CD4-positive, alpha-beta T cell (primary cell): ENCODE measurements at regions not wholly inside any gene's neighbourhood (a gene's known extent, or its start where the extent isn't known, plus 50 kb on each side); places are given as distances from the start of the nearest gene placed in this dataset.
A peak's percentile ranks its signal among the peaks of the same experiment; 100 is the strongest.

Experiments used
- ATAC-seq: fragments of 200-7000 bp; cut with Tn5 transposase; one replicate; pipeline ENCODE4 v1.10.0; 2022; ENCODE audit warnings: mild to moderate bottlenecking; ENCODE audit not compliant: poor library complexity
- CTCF ChIA-PET: fragments of 350-600 bp; sonication (Branson Sonifier 250); formaldehyde crosslinking; loops from one replicate; lab custom pipeline; 2021; ENCODE audit warnings: antibody characterized with exemption, inconsistent platforms; lab: Charles Lee
- POLR2A ChIA-PET: fragments of 350-600 bp; sonication (Branson Sonifier 250); formaldehyde crosslinking; loops from one replicate; lab custom pipeline; 2021; ENCODE audit warnings: antibody characterized with exemption, inconsistent platforms; lab: Charles Lee
- DNase-seq, 14 experiments: peaks; one replicate each; pipeline ENCODE4 v3.0.0-alpha.2; 2013 to 2020; ENCODE audit warnings: mixed read lengths in 2 of 14
- H3K27ac ChIP-seq, 2 donors: one replicate each; pipeline versions ENCODE4 v1.5.1 to v1.7.0; 2013; ENCODE audit warnings: low read length in 2 of 2, low read depth in 1 of 2, mild to moderate bottlenecking in 1 of 2
- H3K27me3 ChIP-seq, 2 experiments: 1 replicate in 1 of 2; 2 replicates in 1 of 2; pipeline versions ENCODE4 v1.6.1 to v1.7.0; 2013; ENCODE audit warnings: low read length in 2 of 2, control low read depth in 1 of 2, mild to moderate bottlenecking in 1 of 2, moderate library complexity in 1 of 2; ENCODE audit not compliant: insufficient read depth in 2 of 2, control insufficient read depth in 1 of 2
- H3K36me3 ChIP-seq: one replicate; pipeline ENCODE4 v1.6.1; 2013; ENCODE audit warnings: low read length, control low read depth; ENCODE audit not compliant: insufficient read depth
- H3K4me1 ChIP-seq: one replicate; pipeline ENCODE4 v1.6.1; 2013; ENCODE audit warnings: low read length, control low read depth; ENCODE audit not compliant: insufficient read depth
- H3K4me3 ChIP-seq: one replicate; pipeline ENCODE4 v1.5.1; 2013; ENCODE audit warnings: mild to moderate bottlenecking, low read length, moderate library complexity
- H3K9me3 ChIP-seq, 2 experiments: 1 replicate in 1 of 2; 2 replicates in 1 of 2; pipeline versions ENCODE4 v1.6.1 to v1.7.0; 2013; ENCODE audit warnings: low read length in 2 of 2, mild to moderate bottlenecking in 2 of 2, control low read depth in 1 of 2, moderate library complexity in 1 of 2; ENCODE audit not compliant: control insufficient read depth in 1 of 2, insufficient read depth in 1 of 2
- H3K27ac Mint-ChIP-seq: one replicate; pipeline ENCODE4 v1.8.0; 2020; ENCODE audit warnings: mixed read lengths
- H3K27me3 Mint-ChIP-seq: one replicate; pipeline ENCODE4 v1.8.0; 2021; ENCODE audit warnings: mixed read lengths
- H3K36me3 Mint-ChIP-seq: one replicate; pipeline ENCODE4 v1.8.0; 2021; ENCODE audit warnings: low read depth, mixed read lengths
- H3K4me1 Mint-ChIP-seq: one replicate; pipeline ENCODE4 v1.8.0; 2021; ENCODE audit warnings: low read depth, mixed read lengths
- H3K4me3 Mint-ChIP-seq: one replicate; pipeline ENCODE4 v1.8.0; 2020; ENCODE audit warnings: mild to moderate bottlenecking, mixed read lengths
- H3K9me3 Mint-ChIP-seq: one replicate; pipeline ENCODE4 v1.8.0; 2020; ENCODE audit warnings: mixed read lengths
- intact Hi-C, 2 experiments: fragments of 100-400 bp; cut with DNase I in 1 of 2; cut with micrococcal nuclease in 1 of 2; formaldehyde crosslinking; loops; one replicate each; pipeline versions ENCODE4 v1.15.1 to v1.9.0; 2023 to 2025; cut with DNase I, micrococcal nuclease
- TF ChIP-seq, protein P1 (sequence below): fragments of 200-600 bp; IDR thresholded peaks from one replicate; pipeline ENCODE4 v1.8.0; 2022; ENCODE audit warnings: antibody characterized with exemption, mild to moderate bottlenecking

DNA sequence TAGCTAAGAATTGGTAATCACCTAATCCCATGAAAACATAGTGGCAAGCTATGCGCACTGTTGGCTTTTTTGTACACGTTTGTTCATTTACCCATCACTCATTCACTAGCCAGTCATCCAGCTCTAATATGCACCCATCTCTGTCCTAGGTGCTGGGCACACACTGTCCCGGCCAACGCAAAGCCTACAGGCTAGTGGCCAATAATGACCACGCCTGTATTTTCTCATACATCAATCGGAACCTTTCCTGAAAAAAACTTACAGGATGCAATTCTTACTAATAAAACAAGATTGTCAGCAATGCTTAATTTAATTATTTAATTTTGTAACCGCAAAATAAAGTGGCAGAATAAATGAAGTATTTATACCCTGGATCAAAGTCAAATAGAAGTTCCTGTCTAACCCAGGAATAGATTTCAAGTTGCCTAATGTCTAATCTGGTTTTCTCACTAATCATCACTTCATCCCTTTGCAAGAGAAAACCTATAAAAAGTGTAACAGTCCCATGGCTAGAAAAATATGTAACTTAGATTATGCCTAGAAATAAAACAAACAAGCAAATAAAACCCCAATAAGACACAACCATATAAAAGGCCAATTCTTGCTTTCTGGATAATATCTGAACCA is 143.3 kb upstream of the BLID start:
- peaks cover 8% of the 10 kb centered on the region for H3K27me3 Mint-ChIP-seq
- Histone ChIP-seq H3K27ac (no peak overlapping the region), H3K4me1 (no peaks in the 10 kb centered on the region), H3K9me3 (no peaks in the 10 kb centered on the region), H3K27me3 (peaks cover 0 to 2% of the 10 kb centered on the region in 2 experiments), H3K4me3 (no peak overlapping the region), H3K36me3 (no peaks in the 10 kb centered on the region)
- H3K9me3 Mint-ChIP-seq = no peaks in the 10 kb centered on the region
- H3K4me1 Mint-ChIP-seq = no peaks in the 10 kb centered on the region
- no peaks in the 10 kb centered on the region for H3K36me3 Mint-ChIP-seq
- ChIA-PET POLR2A (no interaction called here), CTCF (no interaction called here)
- DNase-seq (no peak), ATAC-seq (no peak)
- intact Hi-C loops = no loop called here
- H3K27ac Mint-ChIP-seq = no peak overlapping the region
- TF ChIP-seq, protein P1, sequence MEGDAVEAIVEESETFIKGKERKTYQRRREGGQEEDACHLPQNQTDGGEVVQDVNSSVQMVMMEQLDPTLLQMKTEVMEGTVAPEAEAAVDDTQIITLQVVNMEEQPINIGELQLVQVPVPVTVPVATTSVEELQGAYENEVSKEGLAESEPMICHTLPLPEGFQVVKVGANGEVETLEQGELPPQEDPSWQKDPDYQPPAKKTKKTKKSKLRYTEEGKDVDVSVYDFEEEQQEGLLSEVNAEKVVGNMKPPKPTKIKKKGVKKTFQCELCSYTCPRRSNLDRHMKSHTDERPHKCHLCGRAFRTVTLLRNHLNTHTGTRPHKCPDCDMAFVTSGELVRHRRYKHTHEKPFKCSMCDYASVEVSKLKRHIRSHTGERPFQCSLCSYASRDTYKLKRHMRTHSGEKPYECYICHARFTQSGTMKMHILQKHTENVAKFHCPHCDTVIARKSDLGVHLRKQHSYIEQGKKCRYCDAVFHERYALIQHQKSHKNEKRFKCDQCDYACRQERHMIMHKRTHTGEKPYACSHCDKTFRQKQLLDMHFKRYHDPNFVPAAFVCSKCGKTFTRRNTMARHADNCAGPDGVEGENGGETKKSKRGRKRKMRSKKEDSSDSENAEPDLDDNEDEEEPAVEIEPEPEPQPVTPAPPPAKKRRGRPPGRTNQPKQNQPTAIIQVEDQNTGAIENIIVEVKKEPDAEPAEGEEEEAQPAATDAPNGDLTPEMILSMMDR = no peak
- H3K4me3 Mint-ChIP-seq = no peak overlapping the region

- CTCF ChIA-PET = no interaction called here
- DNase-seq = no peak
- H3K36me3 ChIP-seq = no peaks in the 10 kb centered on the region
- no peaks in the 10 kb centered on the region for H3K9me3 ChIP-seq
- Mint-ChIP-seq H3K27me3 (peaks cover 8% of the 10 kb centered on the region), H3K9me3 (no peaks in the 10 kb centered on the region), H3K4me3 (no peak overlapping the region), H3K36me3 (no peaks in the 10 kb centered on the region), H3K27ac (no peak overlapping the region), H3K4me1 (no peaks in the 10 kb centered on the region)
- H3K27ac ChIP-seq = no peak overlapping the region
- intact Hi-C loops = no loop called here
- POLR2A ChIA-PET = no interaction called here
- peaks cover 0 to 2% of the 10 kb centered on the region in 2 experiments for H3K27me3 ChIP-seq
- no peak overlapping the region for H3K4me3 ChIP-seq
- no peaks in the 10 kb centered on the region for H3K4me1 ChIP-seq
- TF ChIP-seq, protein P1 = no peak
- ATAC-seq = no peak
Observed at GRCh38 chr11:122258446-122259194, 142.6 kb upstream of the BLID start.

- Mint-ChIP-seq H3K4me1 (no peaks in the 10 kb centered on the region), H3K27ac (no peak overlapping the region), H3K36me3 (no peaks in the 10 kb centered on the region), H3K9me3 (no peaks in the 10 kb centered on the region), H3K4me3 (no peak overlapping the region), H3K27me3 (no peaks in the 10 kb centered on the region)
- Histone ChIP-seq H3K27me3 (no peaks in the 10 kb centered on the region), H3K27ac (no peak overlapping the region), H3K36me3 (no peaks in the 10 kb centered on the region), H3K9me3 (no peaks in the 10 kb centered on the region), H3K4me3 (no peak overlapping the region), H3K4me1 (no peaks in the 10 kb centered on the region)
- intact Hi-C loops = no loop called here
- TF ChIP-seq, protein P1 = no peak
- ChIA-PET POLR2A (no interaction called here), CTCF (no interaction called here)
- DNase-seq = peak in 2 of 14 experiments; percentile 3 to 14
- ATAC-seq = no peak
Observed at GRCh38 chr11:122253589-122254231, 137.7 kb upstream of the BLID start.
